ENCODE measurements at regions not wholly inside any gene's neighbourhood (a gene's known extent, or its start where the extent isn't known, plus 50 kb on each side); places are given as distances from the start of the nearest gene placed in this dataset.

DNA sequence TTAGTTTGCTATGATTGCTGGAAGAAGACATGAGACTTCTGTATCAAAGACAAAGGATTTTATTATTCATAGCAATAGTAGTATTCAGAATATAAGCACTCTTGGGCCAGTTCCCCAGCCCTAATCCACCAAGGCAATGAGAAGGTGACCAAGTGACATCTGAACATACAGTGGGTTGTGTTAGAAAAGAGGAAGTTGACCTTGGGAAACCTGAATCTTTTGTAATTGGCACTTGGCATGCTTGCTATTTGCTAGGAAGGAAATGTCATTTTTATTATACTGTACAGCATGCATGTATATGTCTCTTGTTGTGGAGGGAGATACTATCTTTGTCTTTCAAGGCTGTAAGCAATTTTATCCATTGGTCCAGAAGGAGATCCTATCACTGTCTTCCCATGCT, 216.1 kb upstream of the FAT1 start:
- intact Hi-C loops (cut with DNase I), result loop anchor here (5.0 to 10.0 kb wide), 2 partner anchors 212 to 275 kb away; no protein-coding TSS in a partner anchor
- H3K9me3 ChIP-seq, result no peaks in the 10 kb centered on the region
- H3K27me3 ChIP-seq, result no peaks in the 10 kb centered on the region
- no peak overlapping the region for H3K4me3 ChIP-seq
- peaks cover 0 to 3% of the 10 kb centered on the region in 2 donors for H3K4me1 ChIP-seq
- TF ChIP-seq, protein P1, sequence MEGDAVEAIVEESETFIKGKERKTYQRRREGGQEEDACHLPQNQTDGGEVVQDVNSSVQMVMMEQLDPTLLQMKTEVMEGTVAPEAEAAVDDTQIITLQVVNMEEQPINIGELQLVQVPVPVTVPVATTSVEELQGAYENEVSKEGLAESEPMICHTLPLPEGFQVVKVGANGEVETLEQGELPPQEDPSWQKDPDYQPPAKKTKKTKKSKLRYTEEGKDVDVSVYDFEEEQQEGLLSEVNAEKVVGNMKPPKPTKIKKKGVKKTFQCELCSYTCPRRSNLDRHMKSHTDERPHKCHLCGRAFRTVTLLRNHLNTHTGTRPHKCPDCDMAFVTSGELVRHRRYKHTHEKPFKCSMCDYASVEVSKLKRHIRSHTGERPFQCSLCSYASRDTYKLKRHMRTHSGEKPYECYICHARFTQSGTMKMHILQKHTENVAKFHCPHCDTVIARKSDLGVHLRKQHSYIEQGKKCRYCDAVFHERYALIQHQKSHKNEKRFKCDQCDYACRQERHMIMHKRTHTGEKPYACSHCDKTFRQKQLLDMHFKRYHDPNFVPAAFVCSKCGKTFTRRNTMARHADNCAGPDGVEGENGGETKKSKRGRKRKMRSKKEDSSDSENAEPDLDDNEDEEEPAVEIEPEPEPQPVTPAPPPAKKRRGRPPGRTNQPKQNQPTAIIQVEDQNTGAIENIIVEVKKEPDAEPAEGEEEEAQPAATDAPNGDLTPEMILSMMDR (IDR thresholded peaks at IDR 0.05), result no peak
- no peaks in the 10 kb centered on the region for H3K36me3 ChIP-seq
- no peak for DNase-seq (ENCODE audit: low spot score in 2 of 2)
- no peak overlapping the region for H3K27ac ChIP-seq

DNA sequence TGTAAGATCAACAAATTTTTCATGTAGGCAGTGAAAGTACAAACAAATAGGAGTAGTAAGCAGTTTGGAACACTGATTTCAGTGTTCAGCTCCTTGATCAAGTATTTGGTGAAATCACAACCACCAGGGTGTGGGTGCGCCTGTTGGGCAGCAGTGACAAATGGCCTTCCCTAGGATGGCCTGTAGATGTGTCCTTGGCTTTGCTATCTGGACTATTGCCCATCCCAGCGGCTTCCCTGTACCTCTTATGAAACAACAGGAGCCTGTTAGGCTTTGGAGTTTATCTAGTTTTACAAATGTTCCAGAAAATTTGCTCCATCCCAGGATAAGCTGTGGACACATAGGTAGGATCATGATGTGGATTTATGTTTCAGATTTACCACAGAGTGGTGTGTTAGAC, 216.8 kb upstream of the FAT1 start:
- intact Hi-C loops (cut with DNase I), result no loop called here
- TF ChIP-seq, protein P1 (IDR thresholded peaks at IDR 0.05), result no peak
- Histone ChIP-seq H3K4me1 (peaks cover 0 to 3% of the 10 kb centered on the region in 2 donors), H3K9me3 (no peaks in the 10 kb centered on the region), H3K27me3 (no peaks in the 10 kb centered on the region), H3K4me3 (no peak overlapping the region), H3K36me3 (no peaks in the 10 kb centered on the region), H3K27ac (no peak overlapping the region)
- no peak for DNase-seq (ENCODE audit: low spot score in 2 of 2)

DNA sequence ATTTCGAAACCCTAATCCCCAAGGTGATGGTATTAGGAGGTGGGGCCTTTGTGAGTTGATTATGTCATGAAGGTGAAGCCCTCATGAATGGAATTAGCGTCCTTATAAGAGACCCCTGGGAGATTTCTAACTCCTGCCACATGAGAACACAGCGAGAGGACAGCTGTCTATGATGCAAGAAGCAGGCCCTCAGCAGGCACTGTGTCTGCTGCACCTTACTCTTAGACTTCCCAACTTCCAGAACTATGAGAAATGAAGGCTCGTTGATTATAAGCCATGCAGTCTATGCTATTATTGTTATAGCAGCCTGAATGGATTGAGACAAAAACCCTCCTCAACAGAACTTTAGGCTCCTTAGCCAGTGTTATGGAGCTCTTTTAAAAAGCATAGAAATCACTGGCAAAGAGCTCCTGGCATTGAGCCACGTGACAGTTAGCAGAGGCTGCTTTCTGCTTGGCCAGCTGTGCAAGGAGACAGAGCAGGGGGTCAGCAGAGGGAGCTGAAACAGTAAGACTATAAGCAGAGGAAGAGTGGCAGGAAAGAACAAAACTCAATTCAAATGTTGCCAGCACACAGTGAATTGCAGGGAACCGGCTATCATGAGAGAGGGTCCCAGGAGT, 219.2 kb upstream of the FAT1 start:
- Histone ChIP-seq H3K9me3 (no peaks in the 10 kb centered on the region), H3K4me3 (no peak overlapping the region), H3K36me3 (no peaks in the 10 kb centered on the region), H3K27ac (no peak overlapping the region), H3K4me1 (no peaks in the 10 kb centered on the region), H3K27me3 (no peaks in the 10 kb centered on the region)
- TF ChIP-seq, protein P1 (IDR thresholded peaks at IDR 0.05), result no peak
- intact Hi-C loops (cut with DNase I), result no loop called here
- no peak for DNase-seq (ENCODE audit: low spot score in 2 of 2)

DNA sequence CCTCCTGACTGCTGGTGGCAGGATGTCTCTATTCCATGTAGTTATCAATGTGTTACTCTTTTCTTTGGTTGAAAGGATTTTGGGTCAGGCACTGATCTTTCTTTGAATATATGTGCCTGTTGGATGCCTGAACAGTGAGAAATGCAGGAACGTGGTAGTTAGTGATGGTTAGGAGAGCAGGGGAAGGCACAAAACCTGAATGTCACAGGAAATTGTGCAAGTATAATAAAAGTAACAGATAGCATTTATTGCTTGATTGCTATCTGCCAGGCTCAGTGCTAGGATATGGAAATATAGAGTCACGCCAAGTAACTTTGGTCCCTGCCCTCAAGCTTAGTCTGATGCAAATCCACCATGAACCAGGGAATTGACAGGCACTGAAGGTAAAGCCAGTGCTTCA, 219.8 kb upstream of the FAT1 start:
- H3K9me3 ChIP-seq, result no peaks in the 10 kb centered on the region
- no peaks in the 10 kb centered on the region for H3K27me3 ChIP-seq
- no peak for DNase-seq (ENCODE audit: low spot score in 2 of 2)
- no peaks in the 10 kb centered on the region for H3K4me1 ChIP-seq
- H3K36me3 ChIP-seq, result no peaks in the 10 kb centered on the region
- TF ChIP-seq, protein P1 (IDR thresholded peaks at IDR 0.05), result no peak
- H3K27ac ChIP-seq, result no peak overlapping the region
- intact Hi-C loops (cut with DNase I), result no loop called here
- no peak overlapping the region for H3K4me3 ChIP-seq

DNA sequence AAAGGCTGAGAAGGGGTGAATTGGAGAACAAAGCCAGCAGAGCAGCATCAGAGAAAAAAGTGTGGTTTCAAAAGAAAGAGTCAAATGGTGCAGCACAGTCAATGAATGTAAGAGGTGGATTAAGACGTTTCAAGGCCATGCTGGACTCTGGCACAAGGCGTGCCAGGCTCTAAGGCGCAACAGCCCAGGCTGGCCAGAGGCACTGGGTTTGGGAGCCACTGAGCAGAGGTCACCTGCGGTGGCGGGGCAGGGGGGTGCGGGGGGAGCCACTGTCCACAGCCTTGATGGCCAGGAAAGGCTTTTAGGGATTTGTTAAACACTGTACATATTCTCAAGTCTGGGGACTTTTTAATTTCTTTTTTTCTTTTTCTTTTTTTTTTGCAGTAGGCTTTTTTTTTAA, 222.5 kb upstream of the FAT1 start:
- TF ChIP-seq, protein P1 (IDR thresholded peaks at IDR 0.05), result no peak
- Histone ChIP-seq H3K4me1 (no peaks in the 10 kb centered on the region), H3K27ac (no peak overlapping the region), H3K4me3 (no peak overlapping the region), H3K27me3 (no peaks in the 10 kb centered on the region), H3K36me3 (no peaks in the 10 kb centered on the region), H3K9me3 (no peaks in the 10 kb centered on the region)
- DNase-seq (ENCODE audit: low spot score in 2 of 2), result no peak
- intact Hi-C loops (cut with DNase I), result no loop called here

Measured in ascending aorta (tissue), 2 donors.